DMS153 treated with DMSO at 0.1 percent for 48 hours (cell line): ENCODE measurements at regions not wholly inside any gene's neighbourhood (a gene's known extent, or its start where the extent isn't known, plus 50 kb on each side); places are given as distances from the start of the nearest gene placed in this dataset.
"Not testable (repeated sequence)": the region's sequence is repeated elsewhere in the genome, so short reads cannot be mapped to it uniquely, and the experiment has no call there.

Source experiments
- DNase-seq: peaks from one replicate; lab custom pipeline; 2025; ENCODE audit not compliant: unreplicated experiment; lab: John Stamatoyannopoulos, UW

DNA sequence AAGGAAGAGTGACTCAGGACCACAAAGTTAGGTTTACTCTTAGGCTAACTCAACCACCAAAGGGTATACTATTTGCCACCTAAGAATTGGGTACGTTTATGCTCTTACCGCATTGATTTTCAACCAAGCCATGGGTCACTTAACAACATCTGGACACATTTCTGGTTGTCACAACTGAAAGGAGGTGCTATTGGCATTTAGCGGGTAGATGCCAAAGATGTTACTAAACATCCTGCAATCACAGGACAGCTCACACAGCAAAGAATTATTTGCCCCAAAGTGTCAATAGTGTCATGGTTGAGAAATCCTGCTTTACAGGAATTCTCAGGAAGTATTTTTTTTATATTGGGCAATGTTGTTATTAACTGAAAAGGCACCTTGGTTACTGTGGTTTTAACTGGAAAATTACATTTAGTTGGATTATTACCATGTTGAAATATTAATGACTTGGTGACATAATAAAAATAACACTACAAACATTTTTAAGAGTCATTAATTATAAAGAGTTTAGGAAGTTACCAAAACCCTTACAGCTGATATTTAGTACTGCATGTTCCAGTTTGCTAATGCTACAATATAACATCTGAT is 185.0 kb upstream of the TMEM196 start:
- no peak for DNase-seq

DNA sequence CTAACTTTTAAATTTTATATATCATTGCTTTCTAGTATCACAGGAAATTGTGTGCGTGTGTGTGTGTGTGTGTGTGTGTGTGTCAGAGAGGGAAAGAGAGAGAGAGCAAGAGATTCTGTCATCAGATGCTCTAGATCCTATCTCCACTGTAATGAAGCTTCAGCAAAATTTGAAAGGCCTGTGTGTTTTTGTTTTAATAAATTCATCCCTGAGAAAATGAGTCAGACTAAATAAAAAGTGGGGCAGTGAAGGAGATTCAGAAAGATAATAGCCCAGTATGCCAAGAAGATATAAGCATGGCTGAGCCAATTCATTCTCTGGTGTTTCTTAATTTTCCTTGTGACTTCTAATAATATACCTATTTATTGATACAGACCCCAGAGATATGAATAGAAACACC is 184.2 kb upstream of the TMEM196 start:
- DNase-seq: no peak

DNA sequence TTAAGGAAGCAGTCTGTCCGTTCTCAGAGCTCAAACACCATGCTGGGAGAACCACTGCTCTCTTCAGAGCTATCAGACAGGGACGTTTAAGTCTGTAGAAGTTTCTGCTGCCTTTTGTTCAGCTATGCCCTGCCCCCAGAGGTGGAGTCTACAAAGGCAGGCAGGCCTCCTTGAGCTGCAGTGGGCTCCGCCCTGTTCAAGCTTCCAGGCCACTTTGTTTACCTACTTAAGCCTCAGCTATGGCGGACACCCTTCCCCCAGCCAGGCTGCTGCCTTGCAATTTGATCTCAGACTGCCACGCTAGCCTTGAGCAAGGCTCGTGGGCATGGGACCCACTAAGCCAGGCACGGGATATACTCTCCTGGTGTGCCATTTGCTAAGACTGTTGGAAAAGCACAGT is 180.7 kb upstream of the TMEM196 start:
- not testable (repeated sequence) for DNase-seq

DNA sequence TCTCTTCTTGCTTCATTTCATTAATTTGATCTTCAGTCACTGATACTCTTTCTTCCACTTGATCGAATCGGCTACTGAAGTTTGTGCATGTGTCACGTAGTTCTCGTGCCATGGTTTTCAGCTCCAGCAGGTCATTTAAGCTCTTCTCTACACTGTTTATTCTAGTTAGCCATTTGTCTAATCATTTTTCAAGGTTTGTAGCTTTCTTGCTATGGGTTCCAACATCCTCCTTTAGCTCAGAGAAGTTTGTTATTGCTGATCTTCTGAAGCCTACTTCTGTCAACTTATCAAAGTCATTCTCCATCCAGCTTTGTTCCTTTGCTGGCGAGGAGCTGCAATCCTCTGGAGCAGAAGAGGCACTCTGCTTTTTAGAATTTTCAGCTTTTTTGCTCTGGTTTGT is 180.0 kb upstream of the TMEM196 start:
- not testable (repeated sequence) for DNase-seq

DNA sequence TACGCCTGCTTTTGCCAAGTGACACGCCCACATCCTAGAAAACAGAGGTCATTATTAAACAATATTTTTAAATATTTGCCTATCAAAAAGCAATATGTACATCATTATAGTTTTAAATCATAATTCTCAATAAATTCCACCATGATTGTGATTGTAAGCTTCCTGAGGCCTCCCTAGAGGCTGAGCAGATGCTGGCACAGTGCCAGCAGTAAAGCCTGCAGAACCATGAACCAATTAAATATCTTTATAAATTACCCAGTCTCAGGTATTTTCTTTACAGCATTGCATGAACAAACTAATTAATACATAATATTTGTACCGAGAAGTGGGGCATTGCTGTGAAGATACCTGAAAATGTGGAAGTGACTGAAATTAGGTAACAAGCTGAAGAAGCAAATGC is 174.7 kb upstream of the TMEM196 start:
- DNase-seq: no peak

DNA sequence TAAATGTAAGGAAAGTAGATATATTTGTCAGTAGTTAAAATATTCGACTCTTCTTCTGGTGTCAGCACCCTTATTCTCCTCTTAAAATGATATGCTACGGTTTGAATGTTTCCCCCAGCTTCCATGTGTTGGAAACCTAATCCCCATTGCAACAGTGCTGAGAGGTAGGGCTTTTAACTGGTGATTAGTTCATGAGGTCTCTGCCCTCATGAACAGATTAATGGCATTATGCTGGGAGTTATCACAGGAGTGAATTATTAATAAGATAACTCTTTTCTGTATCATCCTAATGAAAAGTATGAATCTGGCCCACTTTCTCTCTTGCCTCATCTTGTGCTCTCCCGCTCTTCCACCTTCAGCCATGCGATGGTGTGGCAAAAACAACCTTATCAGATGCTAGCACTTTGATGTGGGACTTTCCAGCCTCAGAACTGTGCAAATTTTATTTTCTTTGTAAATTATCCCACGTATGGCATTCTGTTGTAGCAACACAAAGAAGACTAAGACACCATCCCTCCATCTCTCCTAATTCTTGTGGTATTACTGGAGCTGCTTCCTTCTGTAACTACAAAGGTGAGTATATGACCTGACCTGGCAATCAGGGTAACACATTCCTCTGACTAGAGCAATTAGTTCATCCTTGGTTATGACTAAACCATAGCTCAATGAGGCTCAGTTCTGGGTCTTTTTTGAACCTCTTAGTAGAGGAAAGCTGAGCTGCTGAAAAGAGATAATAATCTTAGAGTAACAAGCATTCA is 171.1 kb upstream of the TMEM196 start:
- DNase-seq: no peak

DNA sequence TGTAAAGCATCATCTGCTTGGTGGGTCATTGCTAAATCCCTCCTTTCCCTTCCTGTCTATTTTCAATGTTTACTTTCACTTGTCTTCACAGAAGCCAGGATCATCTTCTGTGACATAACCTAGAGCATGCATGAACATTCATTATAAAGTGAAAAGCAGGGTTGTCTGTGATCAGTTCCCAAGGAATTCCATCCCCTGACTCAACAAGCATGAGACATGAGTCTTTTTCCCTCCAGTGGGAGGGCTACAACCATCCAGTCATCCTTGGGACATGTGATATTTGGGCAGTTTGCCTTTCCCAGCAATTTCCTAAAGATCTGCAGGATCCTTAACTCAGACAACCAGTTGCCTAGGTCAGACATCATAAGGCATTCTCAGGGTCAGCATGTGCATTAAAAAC is 166.3 kb upstream of the TMEM196 start:
- no peak for DNase-seq

DNA sequence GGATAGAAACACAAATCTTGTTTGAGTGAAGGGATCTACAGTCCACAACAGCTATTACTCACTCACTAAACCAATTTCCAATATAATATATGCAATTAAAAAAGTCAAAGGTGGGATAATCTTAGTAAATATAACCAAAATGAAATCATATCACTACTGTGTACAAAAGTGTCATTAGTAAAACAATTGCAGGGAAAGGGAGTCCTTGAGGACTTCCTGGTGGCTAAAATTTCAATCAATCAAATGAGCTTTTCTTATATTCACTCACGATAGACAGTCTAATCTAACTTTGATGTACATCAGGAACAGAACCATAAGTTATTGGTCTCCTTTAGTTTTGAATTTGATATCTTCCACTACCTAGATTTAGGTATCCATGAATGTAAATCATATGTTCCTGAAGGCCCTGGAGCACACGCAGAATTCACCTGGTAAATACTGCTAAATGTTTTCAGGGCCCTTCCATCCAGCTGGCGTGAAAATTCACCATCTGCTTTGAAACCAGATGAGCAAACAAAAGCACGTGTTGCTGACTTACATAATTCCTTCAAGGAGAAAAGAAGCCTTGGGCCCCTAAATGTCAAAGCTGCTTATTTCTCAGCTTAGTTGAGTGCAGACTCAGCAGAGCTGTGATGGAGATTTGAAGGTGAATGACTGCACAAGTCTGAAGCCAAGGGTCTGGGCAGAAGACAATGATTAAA is 159.3 kb upstream of the TMEM196 start:
- no peak for DNase-seq

DNA sequence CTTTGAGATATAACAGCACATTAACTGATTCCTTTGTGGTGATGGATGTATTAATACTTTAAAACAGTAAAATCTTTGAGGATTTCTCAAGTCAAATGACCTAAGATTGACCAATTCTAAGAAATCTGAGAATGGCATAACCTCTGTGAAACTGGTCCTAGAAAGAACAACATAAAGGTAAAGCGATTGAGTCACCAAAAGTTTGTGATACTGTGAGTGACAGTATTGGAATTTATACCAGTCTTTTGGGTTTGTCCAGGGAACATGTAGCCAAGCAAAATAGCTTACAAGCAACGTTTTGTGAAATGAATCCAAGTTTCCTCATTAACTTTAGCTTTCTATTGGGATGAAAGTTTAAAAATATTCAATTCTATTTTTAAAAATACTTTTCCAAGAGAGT is 157.4 kb upstream of the TMEM196 start:
- DNase-seq: no peak

DNA sequence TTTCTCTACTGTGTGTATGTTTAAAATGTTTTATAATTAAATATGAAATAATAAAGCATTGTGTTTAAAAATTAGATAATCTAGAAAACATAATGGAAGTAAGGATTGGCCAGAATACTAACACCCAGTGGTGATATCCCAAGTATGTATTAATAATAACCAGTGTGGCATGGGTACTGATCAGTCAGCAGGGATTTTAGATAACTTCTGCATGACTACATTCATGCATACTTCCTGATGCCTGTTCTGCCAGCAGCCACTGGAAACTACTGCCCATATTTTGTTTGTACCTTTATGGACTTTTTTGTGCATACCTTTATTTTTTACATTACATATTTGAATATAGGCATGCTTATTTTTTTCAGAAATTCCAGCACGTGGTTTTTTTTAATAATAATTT is 156.6 kb upstream of the TMEM196 start:
- DNase-seq: no peak

DNA sequence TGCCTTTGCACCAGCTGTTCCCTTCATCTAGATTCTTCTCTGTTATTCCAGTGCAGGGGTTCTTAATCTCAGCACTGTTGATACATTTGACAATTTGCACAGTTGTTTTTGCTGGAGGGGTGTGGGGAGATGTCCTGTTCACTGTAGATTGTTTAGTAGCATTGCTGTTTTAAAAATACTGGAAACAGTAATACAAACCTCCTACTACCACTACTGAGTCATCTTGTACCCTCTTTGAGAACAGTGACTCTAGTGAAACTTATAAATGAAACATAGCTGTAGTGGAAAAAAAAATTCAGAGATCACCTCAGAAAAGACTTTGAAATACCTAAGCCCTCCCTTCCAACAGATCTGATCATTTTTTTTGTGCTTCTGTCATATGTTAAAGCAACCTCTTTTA is 154.8 kb upstream of the TMEM196 start:
- no peak for DNase-seq

DNA sequence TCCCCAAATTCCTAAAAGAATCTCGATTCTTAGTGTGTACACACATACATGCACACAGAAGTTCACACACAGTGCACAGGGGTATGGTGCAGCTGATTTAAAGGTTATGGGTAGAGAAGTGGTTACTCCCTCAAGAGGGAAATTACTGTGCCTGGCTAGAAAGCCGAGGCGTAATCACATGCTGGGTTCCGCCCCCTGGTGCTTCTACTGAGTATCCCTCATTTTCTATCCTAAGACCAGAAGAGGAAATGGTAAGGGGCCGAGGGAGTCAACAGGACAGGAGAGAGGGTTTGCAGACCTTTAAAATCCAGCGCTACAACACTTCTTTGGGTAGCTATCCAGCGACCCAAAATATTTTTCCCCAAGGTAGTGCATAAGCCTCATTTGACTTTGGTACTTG is 147.3 kb upstream of the TMEM196 start:
- DNase-seq: no peak

DNA sequence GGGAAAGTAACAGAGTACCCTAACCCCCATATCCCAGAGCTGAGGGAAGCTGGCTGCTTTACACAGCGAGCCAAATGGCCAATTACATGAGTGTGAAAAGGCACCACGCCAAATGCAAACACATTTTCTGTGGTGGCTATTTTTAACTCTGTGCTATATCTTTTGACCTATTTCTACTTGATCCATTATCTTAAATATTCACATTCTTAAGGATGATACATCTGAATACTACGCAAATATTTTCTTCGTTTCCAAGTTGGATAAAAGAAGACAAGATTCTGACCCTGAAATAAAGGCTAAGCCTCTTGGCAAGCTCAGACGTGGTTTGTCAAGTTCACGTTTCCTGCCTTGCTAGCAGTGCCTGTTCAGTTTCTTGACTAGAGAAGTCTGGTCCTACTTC is 146.7 kb upstream of the TMEM196 start:
- DNase-seq: no peak

DNA sequence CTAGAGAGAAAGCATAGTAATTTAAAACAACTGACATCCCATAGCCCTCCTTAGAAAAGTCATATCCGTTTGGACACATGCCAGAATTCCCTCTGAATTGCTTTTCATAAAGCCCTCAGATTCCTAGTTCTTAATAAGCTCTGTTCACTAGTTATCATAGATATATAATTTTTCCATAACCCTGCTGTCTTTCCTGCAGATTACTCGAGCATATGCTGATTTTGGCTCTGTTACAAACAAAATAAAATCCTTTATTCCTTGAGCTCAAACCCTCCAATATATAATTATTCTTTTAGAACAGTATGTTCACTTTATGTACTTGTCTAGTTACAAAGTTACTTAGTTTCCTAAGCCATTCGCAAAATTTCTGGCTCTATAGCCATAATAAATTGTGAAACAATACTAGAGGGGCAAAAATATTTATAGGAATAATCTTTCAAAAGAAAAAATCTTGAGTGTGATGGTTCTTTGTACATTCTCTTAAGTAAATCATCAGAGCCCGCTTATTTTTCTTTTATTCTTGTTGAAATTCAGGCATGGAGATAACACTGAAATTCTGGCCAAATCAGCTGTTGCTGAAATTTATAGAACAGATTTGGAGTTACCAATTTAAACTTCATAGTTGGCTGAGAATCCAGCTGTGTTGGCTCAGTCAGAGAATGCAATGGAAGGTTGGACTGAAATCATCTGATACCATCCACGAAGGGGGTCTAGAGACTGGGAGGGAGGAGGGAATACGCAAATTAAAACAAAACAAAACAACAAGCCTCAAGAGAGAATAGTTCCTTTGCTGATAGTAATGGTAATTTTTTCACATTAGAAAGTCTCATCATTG is 146.1 kb upstream of the TMEM196 start:
- DNase-seq: no peak

DNA sequence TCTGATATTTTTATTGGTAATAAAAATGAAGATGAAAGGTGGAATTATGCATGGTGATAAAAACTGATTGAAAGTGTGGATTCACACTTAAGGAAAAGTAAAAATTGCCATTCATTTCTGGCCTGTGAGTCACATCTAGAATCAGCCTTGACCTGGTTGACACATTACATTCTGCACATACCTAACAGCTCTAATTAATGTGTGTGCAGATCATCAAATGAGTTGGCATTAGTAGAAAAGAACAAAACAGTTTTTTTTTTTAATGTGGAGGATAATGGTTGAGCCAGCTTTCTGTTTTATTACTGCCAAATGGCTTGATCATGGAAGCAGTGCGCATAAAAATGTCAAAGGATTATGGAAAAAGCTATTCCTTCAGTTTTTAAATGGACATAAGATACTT is 142.6 kb upstream of the TMEM196 start:
- DNase-seq: no peak

DNA sequence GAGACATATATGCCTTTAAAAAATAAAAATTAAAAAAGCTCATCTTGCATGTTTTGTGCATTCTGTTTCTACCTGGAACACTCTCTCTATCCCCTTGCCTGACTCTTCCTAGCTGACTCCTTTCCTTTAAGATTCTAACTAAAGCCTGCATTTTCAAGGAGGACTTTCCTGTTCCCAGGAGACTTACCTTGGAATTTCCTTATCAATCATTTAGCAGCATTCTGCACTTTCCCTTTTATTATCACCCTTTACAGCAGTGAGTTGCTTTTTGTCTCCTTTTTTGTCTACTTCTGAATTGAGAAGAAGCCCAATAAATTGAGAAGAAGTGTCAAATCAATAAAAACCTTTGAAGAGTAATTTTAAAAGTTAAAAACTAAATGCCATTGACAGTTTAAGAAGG is 142.2 kb upstream of the TMEM196 start:
- DNase-seq: no peak

DNA sequence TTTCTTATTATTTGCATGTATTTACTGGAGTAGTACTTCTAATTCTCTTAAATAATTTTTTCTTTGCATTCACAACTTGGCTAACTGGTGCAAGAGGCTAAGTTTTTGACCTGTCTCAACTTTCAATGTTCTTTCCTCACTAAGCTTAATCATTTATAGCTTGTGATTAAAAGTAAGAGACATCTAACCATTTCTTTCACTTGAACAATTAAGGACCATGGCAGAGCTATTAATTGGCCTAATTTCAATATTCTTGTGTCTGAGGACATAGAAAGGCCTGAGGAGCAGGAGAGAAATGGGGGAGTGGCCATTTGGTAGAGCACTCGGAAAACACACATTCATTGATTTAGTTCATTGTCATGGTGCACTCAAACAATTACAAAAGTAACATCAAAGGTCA is 141.4 kb upstream of the TMEM196 start:
- no peak for DNase-seq

DNA sequence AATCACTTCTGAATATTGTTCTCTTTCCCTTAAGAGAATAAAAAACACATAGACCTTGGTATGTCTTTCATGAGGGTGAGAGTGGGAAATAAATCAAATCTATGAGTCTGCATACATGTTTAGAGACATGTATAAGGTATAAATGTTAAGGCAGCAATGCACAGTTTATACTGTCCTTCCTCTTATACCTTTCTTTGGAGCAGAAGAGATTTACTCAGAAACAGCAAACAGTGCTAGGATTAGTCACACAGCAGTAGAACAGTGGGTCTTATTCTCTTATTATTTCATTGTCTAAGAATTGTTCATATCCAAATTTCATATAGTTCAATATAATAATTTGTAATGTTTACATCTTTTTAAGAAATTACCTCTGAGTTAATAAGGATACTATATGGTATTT is 126.7 kb upstream of the TMEM196 start:
- no peak for DNase-seq

DNA sequence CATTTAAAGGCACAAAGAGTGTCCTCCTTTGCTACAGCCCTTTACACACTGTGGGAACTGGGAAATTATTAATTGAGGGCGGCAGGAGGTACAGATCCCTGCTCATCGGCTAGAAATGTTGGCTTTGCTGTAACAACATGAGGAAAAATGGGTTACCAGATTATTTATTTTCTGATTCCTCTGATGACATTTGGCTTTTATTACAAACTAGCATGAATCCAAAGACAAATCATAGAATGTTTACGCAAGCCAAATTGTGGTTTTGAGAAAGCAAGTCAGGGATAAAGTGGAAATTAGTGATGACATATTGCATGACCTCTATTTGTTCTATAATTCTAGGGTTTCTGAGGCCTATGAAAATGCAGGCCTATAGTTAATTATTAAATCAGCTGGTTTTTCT is 126.1 kb upstream of the TMEM196 start:
- no peak for DNase-seq

DNA sequence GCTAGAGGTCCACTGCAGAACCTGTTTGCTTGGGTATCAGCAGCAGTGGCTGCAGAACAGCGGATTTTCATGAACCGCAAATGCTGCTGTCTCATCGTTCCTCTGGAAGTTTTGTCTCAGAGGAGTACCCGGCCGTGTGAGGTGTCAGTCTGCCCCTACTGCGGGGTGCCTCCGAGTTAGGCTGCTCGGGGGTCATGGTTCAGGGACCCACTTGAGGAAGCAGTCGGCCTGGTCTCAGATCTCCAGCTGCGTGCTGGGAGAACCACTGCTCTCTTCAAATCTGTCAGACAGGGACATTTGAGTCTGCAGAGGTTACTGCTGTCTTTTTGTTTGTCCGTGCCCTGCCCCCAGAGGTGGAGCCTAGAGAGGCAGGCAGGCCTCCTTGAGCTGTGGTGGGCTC is 109.5 kb upstream of the TMEM196 start:
- DNase-seq: not testable (repeated sequence)

DNA sequence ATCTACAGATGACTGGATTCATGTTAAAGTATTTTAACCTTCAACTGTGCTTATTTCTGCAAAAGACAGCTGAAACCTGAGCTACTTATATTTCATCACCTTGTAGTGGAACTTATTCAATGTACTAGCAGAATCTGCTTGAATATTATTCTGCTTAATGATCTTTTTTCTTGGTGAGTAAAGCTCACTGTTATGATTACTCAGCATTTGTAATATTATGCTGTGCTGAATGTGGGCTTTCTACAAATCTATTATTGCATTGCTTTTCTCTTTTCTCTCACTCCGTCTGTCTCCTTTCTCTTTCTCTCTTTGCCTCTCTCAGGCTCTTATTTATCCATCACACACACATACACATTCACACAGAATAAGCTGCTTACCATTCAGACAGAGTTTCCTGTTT is 98.7 kb upstream of the TMEM196 start:
- DNase-seq: no peak

DNA sequence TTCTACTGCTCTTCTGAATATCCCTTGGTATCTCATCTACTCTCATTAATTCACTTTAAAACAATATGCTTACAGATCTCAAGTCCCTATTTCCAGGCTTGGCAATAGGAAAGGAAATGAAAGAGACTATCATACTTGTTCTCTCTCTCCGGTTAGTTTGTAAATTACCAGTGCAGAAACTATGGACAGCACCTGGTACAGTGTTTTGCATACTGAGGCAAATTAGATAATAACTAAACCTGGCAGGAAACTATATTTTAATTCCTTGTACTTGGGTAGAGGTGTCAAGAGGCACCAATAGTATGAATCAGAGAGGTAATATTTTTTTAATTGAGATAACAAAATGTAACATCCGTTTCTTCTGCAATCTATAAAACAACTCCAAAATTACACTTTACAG is 97.7 kb upstream of the TMEM196 start:
- DNase-seq: no peak
